ENCODE measurements at regions not wholly inside any gene's neighbourhood (a gene's known extent, or its start where the extent isn't known, plus 50 kb on each side); places are given as distances from the start of the nearest gene placed in this dataset.

GRCh38 chrX:146127617-146128016 is 310.0 kb downstream of the SLITRK2 start:
- TF ChIP-seq CTCF (conservative IDR thresholded peaks at IDR 0.05) (no peak), EZH2 (IDR thresholded peaks at IDR 0.05; ENCODE audit: low read depth) (no peak)

All from PC-9 (cell line).